Stimulated activated CD8-positive, alpha-beta memory T cell treated with anti-CD3 and anti-CD28 coated beads, Interleukin-4, amount 100 ng/mL, for 24 hours (primary cell): ENCODE measurements at regions not wholly inside any gene's neighbourhood (a gene's known extent, or its start where the extent isn't known, plus 50 kb on each side); places are given as distances from the start of the nearest gene placed in this dataset.

Experiments used
- DNase-seq: peaks from one replicate; pipeline ENCODE4 v3.0.0-alpha.2; 2020; ENCODE audit warnings: low read depth

- DNase-seq: no peak
Observed at GRCh38 chr6:19613678-19614077, 223.5 kb upstream of the ID4 start.

- DNase-seq: no peak
Observed at GRCh38 chr6:19616022-19616421, 221.1 kb upstream of the ID4 start.

- DNase-seq: no peak
Observed at GRCh38 chr6:19632230-19632629, 204.9 kb upstream of the ID4 start.

- DNase-seq: no peak
Observed at GRCh38 chr6:19632786-19633185, 204.4 kb upstream of the ID4 start.

GRCh38 chr6:19635728-19636127 is 201.4 kb upstream of the ID4 start:
- DNase-seq: no peak

GRCh38 chr6:19637010-19637409 is 200.2 kb upstream of the ID4 start:
- DNase-seq: no peak

GRCh38 chr6:19638931-19639330 is 198.2 kb upstream of the ID4 start:
- no peak for DNase-seq

- DNase-seq: no peak
Observed at GRCh38 chr6:19643287-19643686, 193.9 kb upstream of the ID4 start.

GRCh38 chr6:19643713-19644112 is 193.5 kb upstream of the ID4 start:
- no peak for DNase-seq

GRCh38 chr6:19655744-19656143 is 181.4 kb upstream of the ID4 start:
- no peak for DNase-seq

- DNase-seq: no peak
Observed at GRCh38 chr6:19660123-19660910, 176.9 kb upstream of the ID4 start.

- no peak for DNase-seq
Observed at GRCh38 chr6:19662911-19663310, 174.3 kb upstream of the ID4 start.

- no peak for DNase-seq
Observed at GRCh38 chr6:19663479-19663878, 173.7 kb upstream of the ID4 start.

GRCh38 chr6:19664050-19664449 is 173.1 kb upstream of the ID4 start:
- DNase-seq: no peak

- DNase-seq: no peak
Observed at GRCh38 chr6:19664878-19665612, 172.1 kb upstream of the ID4 start.

GRCh38 chr6:19665613-19665909 is 171.6 kb upstream of the ID4 start:
- DNase-seq: no peak

GRCh38 chr6:19668710-19669109 is 168.5 kb upstream of the ID4 start:
- no peak for DNase-seq

GRCh38 chr6:19669206-19669605 is 168.0 kb upstream of the ID4 start:
- no peak for DNase-seq

- DNase-seq: no peak
Observed at GRCh38 chr6:19682859-19683258, 154.3 kb upstream of the ID4 start.

GRCh38 chr6:19690325-19691075 is 146.7 kb upstream of the ID4 start:
- no peak for DNase-seq

- no peak for DNase-seq
Observed at GRCh38 chr6:19691465-19692167, 145.6 kb upstream of the ID4 start.

GRCh38 chr6:19692506-19693298 is 144.5 kb upstream of the ID4 start:
- DNase-seq: no peak
